Kidney (tissue), 13 donors: ENCODE measurements at regions not wholly inside any gene's neighbourhood (a gene's known extent, or its start where the extent isn't known, plus 50 kb on each side); places are given as distances from the start of the nearest gene placed in this dataset.

Experiments
- DNase-seq, 5 donors: peaks; one replicate each; pipeline ENCODE4 v3.0.0-alpha.2; 2013 to 2020
- FAIRE-seq: peaks from 2 replicates; lab custom pipeline; 2012; peaks lifted over from hg19 to GRCh38; lab: Jason Lieb, UNC
- H3K27ac ChIP-seq, 2 donors: one replicate each; pipeline ENCODE4 v1.7.0; 2013; ENCODE audit warnings: low read depth in 2 of 2, low read length in 2 of 2, inconsistent platforms in 1 of 2
- H3K27me3 ChIP-seq: one replicate; pipeline ENCODE4 v1.7.1; 2013; ENCODE audit warnings: low read length, inconsistent platforms; ENCODE audit not compliant: control insufficient read depth, insufficient read depth
- H3K36me3 ChIP-seq, 3 donors: one replicate each; pipeline versions ENCODE4 v1.7.0 to v1.7.1; 2013; ENCODE audit warnings: low read length in 3 of 3, control low read depth in 1 of 3, inconsistent platforms in 1 of 3; ENCODE audit not compliant: insufficient read depth in 3 of 3, control insufficient read depth in 2 of 3
- H3K4me1 ChIP-seq, 3 donors: one replicate each; pipeline versions ENCODE4 v1.7.0 to v1.7.1; 2013; ENCODE audit warnings: low read length in 3 of 3, inconsistent platforms in 1 of 3, low read depth in 1 of 3; ENCODE audit not compliant: control insufficient read depth in 2 of 3, insufficient read depth in 2 of 3
- H3K4me3 ChIP-seq, 3 donors: one replicate each; pipeline versions ENCODE4 v1.7.0 to v1.8.1; 2013; ENCODE audit warnings: low read length in 3 of 3, control low read depth in 1 of 3, inconsistent platforms in 1 of 3
- H3K9ac ChIP-seq, 3 donors: one replicate each; pipeline versions ENCODE4 v1.7.0 to v1.7.1; 2013; ENCODE audit warnings: low read length in 3 of 3, control low read depth in 1 of 3, inconsistent platforms in 1 of 3
- H3K9me3 ChIP-seq, 3 donors: one replicate each; pipeline versions ENCODE4 v1.7.0 to v1.7.1; 2013; ENCODE audit warnings: low read length in 3 of 3, control low read depth in 1 of 3, inconsistent platforms in 1 of 3; ENCODE audit not compliant: control insufficient read depth in 2 of 3, insufficient read depth in 1 of 3
- intact Hi-C: fragments of 100-400 bp; cut with DNase I; formaldehyde crosslinking; loops from one replicate; pipeline ENCODE4 v1.11.1; 2022
- TF ChIP-seq, protein P1 (sequence below): IDR thresholded peaks from 3 replicates; pipeline ENCODE4 v1.5.1; 2012; ENCODE audit warnings: mild to moderate bottlenecking, moderate library complexity, borderline replicate concordance; ENCODE audit not compliant: insufficient read depth; ENCODE audit errors: extremely low read depth
- donor health status: control.
- donor health status: control.
- donor health status: control.
- donor health status: control.
- donor health status: control.
- donor health status: DM: yes; HTN: yes; CAD: no.
- donor health status: Normal renal cell carcinoma (clear cell type).

DNA sequence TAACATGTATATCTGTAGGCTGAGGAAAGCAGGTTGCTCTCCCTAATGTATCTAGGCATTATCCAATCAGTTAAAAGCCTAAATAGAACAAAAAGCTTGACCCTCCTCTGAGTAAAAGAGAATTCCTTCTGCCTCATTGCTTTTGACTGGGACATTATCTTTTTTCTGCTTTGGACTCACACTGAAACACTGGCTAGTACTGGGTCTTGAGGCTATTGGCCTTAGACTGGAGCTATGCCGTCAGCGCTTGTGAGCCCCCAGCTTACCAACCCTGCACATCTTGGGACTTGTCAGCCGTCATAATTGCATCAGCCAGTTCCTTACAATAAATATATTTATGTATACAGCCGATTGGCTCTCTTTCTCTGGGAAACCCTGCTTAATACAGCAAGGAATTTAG is 206.8 kb upstream of the ARHGAP24 start:
- H3K9me3 ChIP-seq, result peaks cover 0 to 1% (median 0%) of the 10 kb centered on the region in 3 donors
- intact Hi-C loops, result no loop called here
- no peak for DNase-seq
- no peak for FAIRE-seq
- no peak overlapping the region for H3K27ac ChIP-seq
- no peaks in the 10 kb centered on the region for H3K36me3 ChIP-seq
- H3K27me3 ChIP-seq, result no peaks in the 10 kb centered on the region
- TF ChIP-seq, protein P1, sequence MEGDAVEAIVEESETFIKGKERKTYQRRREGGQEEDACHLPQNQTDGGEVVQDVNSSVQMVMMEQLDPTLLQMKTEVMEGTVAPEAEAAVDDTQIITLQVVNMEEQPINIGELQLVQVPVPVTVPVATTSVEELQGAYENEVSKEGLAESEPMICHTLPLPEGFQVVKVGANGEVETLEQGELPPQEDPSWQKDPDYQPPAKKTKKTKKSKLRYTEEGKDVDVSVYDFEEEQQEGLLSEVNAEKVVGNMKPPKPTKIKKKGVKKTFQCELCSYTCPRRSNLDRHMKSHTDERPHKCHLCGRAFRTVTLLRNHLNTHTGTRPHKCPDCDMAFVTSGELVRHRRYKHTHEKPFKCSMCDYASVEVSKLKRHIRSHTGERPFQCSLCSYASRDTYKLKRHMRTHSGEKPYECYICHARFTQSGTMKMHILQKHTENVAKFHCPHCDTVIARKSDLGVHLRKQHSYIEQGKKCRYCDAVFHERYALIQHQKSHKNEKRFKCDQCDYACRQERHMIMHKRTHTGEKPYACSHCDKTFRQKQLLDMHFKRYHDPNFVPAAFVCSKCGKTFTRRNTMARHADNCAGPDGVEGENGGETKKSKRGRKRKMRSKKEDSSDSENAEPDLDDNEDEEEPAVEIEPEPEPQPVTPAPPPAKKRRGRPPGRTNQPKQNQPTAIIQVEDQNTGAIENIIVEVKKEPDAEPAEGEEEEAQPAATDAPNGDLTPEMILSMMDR, result no peak
- H3K9ac ChIP-seq, result no peak overlapping the region
- no peak overlapping the region for H3K4me3 ChIP-seq
- H3K4me1 ChIP-seq, result no peaks in the 10 kb centered on the region

DNA sequence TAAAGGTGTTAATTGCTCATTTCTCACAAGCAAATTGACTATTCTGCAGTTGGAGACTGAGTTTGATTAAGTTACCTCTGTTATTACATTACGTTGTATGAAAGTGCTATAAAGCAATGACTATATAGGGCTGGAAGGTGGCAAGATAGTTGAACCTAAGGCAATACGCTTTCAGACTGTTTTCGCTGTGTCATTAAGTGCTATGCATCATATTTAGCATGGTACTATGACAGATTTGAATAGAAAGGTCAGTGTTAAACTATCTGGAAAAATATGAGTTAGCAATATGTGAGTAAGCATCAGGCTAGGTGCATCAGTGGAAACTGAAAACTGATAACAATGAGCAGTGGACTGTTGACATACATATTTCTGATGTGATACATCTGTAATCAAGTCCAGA is 206.0 kb upstream of the ARHGAP24 start:
- Histone ChIP-seq H3K4me1 (no peaks in the 10 kb centered on the region), H3K9me3 (peaks cover 0 to 9% (median 0%) of the 10 kb centered on the region in 3 donors), H3K4me3 (no peak overlapping the region), H3K9ac (no peak overlapping the region), H3K36me3 (no peaks in the 10 kb centered on the region), H3K27me3 (no peaks in the 10 kb centered on the region), H3K27ac (no peak overlapping the region)
- TF ChIP-seq, protein P1, result no peak
- intact Hi-C loops, result no loop called here
- FAIRE-seq (no peak), DNase-seq (no peak)

DNA sequence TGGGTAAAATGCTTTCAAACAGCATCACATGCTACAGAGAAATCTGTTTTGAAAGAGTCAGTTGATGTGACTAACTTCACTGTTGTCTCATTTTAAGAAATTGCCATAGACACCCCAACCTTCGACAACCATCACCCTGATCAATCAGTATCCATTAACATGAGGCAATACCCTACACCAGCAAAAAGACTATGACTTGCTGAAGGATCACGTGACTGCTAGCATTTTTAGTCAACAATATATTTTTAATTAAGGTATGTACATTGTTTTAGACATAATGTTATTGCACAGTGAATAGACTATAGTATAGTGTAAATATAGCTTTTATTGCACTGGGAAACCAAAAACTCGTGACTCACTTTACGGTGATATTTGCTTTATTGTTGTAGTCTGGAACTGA is 200.0 kb upstream of the ARHGAP24 start:
- FAIRE-seq (no peak), DNase-seq (no peak)
- no peaks in the 10 kb centered on the region for H3K4me1 ChIP-seq
- no peak overlapping the region for H3K9ac ChIP-seq
- TF ChIP-seq, protein P1, result no peak
- no peaks in the 10 kb centered on the region for H3K27me3 ChIP-seq
- no peak overlapping the region for H3K4me3 ChIP-seq
- no peak overlapping the region for H3K27ac ChIP-seq
- H3K9me3 ChIP-seq, result peaks cover 0 to 10% (median 0%) of the 10 kb centered on the region in 3 donors
- H3K36me3 ChIP-seq, result no peaks in the 10 kb centered on the region
- intact Hi-C loops, result no loop called here

DNA sequence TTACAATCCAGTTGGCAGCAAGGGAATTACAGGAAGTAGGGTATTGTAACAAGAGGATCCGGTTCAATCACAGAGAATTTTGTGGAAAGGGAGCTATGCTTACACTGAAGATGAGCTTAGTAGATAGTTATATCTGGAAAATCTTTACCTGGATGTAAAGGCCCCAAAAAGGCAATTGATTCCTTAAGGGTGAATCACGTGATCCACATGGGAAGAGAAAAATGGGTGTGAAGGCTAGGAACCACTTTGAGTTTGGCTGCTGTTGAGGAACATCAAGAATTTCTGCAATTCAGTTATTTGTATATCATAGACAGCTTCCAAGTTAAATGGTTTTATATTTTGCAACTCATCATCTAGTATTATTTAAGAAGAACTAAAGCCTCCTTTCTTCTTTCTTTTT is 194.0 kb upstream of the ARHGAP24 start:
- Histone ChIP-seq H3K9ac (no peak overlapping the region), H3K4me3 (no peak overlapping the region), H3K27ac (no peak overlapping the region), H3K36me3 (no peaks in the 10 kb centered on the region), H3K9me3 (no peaks in the 10 kb centered on the region), H3K4me1 (no peaks in the 10 kb centered on the region), H3K27me3 (no peaks in the 10 kb centered on the region)
- TF ChIP-seq, protein P1, result no peak
- intact Hi-C loops, result no loop called here
- no peak for FAIRE-seq
- no peak for DNase-seq
